Kidney glomerular epithelial cell (primary cell): ENCODE measurements at regions not wholly inside any gene's neighbourhood (a gene's known extent, or its start where the extent isn't known, plus 50 kb on each side); places are given as distances from the start of the nearest gene placed in this dataset.

ENCODE experiments used
- DNase-seq: peaks from one replicate; lab custom pipeline; 2025; lab: John Stamatoyannopoulos, UW

GRCh38 chr4:66694739-66695138 lies 850.6 kb downstream of the CENPC start:
- DNase-seq = no peak

GRCh38 chr4:66693694-66694093 lies 851.6 kb downstream of the CENPC start:
- DNase-seq = no peak

- DNase-seq = no peak
Observed at GRCh38 chr4:66691101-66691500, 854.2 kb downstream of the CENPC start.

GRCh38 chr4:66688674-66689073 lies 856.6 kb downstream of the CENPC start:
- DNase-seq = no peak

GRCh38 chr4:66687459-66687858 lies 857.8 kb downstream of the CENPC start:
- DNase-seq = no peak

- DNase-seq = no peak
Observed at GRCh38 chr4:66681962-66682361, 863.3 kb downstream of the CENPC start.

- DNase-seq = no peak
Observed at GRCh38 chr4:66667249-66667648, 878.1 kb downstream of the CENPC start.

GRCh38 chr4:66662620-66663019 lies 882.7 kb downstream of the CENPC start:
- DNase-seq = no peak

- DNase-seq = no peak
Observed at GRCh38 chr4:66658809-66659208, 886.5 kb downstream of the CENPC start.

- no peak for DNase-seq
Observed at GRCh38 chr4:66655505-66655904, 889.8 kb downstream of the CENPC start.

- DNase-seq = no peak
Observed at GRCh38 chr4:66653937-66654336, 891.4 kb downstream of the CENPC start.

- DNase-seq = no peak
Observed at GRCh38 chr4:66649236-66649635, 896.1 kb downstream of the CENPC start.

GRCh38 chr4:66647926-66648325 lies 897.4 kb downstream of the CENPC start:
- no peak for DNase-seq

GRCh38 chr4:66647476-66647875 lies 897.8 kb downstream of the CENPC start:
- no peak for DNase-seq

GRCh38 chr4:66640233-66640990 lies 904.9 kb downstream of the CENPC start:
- no peak for DNase-seq

- no peak for DNase-seq
Observed at GRCh38 chr4:66639361-66639760, 905.9 kb downstream of the CENPC start.

- DNase-seq = no peak
Observed at GRCh38 chr4:66636349-66636748, 909.0 kb downstream of the CENPC start.

- DNase-seq = no peak
Observed at GRCh38 chr4:66633477-66633876, 911.8 kb downstream of the CENPC start.

GRCh38 chr4:66629927-66630326 lies 915.4 kb downstream of the CENPC start:
- DNase-seq = no peak

GRCh38 chr4:66628146-66628545 lies 917.2 kb downstream of the CENPC start:
- DNase-seq = no peak

GRCh38 chr4:66625480-66625879 lies 919.8 kb downstream of the CENPC start:
- no peak for DNase-seq

- no peak for DNase-seq
Observed at GRCh38 chr4:66613591-66613990, 931.7 kb downstream of the CENPC start.

GRCh38 chr4:66609014-66609413 lies 936.3 kb downstream of the CENPC start:
- DNase-seq = no peak

GRCh38 chr4:66606908-66607307 lies 936.6 kb upstream of the EPHA5 start:
- no peak for DNase-seq
